Endothelial cell (in vitro differentiated cells): ENCODE measurements at regions not wholly inside any gene's neighbourhood (a gene's known extent, or its start where the extent isn't known, plus 50 kb on each side); places are given as distances from the start of the nearest gene placed in this dataset.

Source experiments
- DNase-seq: peaks from one replicate; pipeline ENCODE4 v3.0.0; 2021; ENCODE audit warnings: low spot score
- H3K27ac Mint-ChIP-seq: one replicate; pipeline ENCODE4 v1.8.0; 2021; ENCODE audit warnings: mixed read lengths, inconsistent platforms; ENCODE audit not compliant: unreplicated experiment
- H3K27me3 Mint-ChIP-seq: one replicate; pipeline ENCODE4 v1.8.0; 2021; ENCODE audit warnings: mild to moderate bottlenecking, moderate library complexity, mixed read lengths, inconsistent platforms; ENCODE audit not compliant: unreplicated experiment
- H3K36me3 Mint-ChIP-seq: one replicate; pipeline ENCODE4 v1.8.0; 2021; ENCODE audit warnings: mild to moderate bottlenecking, low read depth, mixed read lengths, inconsistent platforms; ENCODE audit not compliant: unreplicated experiment
- H3K4me1 Mint-ChIP-seq: one replicate; pipeline ENCODE4 v1.8.0; 2021; ENCODE audit warnings: mild to moderate bottlenecking, mixed read lengths, inconsistent platforms; ENCODE audit not compliant: unreplicated experiment
- H3K4me3 Mint-ChIP-seq: one replicate; pipeline ENCODE4 v1.8.0; 2021; ENCODE audit warnings: mild to moderate bottlenecking, mixed read lengths, inconsistent platforms; ENCODE audit not compliant: unreplicated experiment
- H3K9me3 Mint-ChIP-seq: one replicate; pipeline ENCODE4 v1.8.0; 2021; ENCODE audit warnings: mixed read lengths, inconsistent platforms; ENCODE audit not compliant: unreplicated experiment
- TF ChIP-seq, protein P1 (sequence below): fragments of 200-600 bp; sonication (generic); IDR thresholded peaks from one replicate; pipeline ENCODE4 v1.5.0; 2021; ENCODE audit warnings: antibody characterized with exemption; ENCODE audit not compliant: unreplicated experiment

DNA sequence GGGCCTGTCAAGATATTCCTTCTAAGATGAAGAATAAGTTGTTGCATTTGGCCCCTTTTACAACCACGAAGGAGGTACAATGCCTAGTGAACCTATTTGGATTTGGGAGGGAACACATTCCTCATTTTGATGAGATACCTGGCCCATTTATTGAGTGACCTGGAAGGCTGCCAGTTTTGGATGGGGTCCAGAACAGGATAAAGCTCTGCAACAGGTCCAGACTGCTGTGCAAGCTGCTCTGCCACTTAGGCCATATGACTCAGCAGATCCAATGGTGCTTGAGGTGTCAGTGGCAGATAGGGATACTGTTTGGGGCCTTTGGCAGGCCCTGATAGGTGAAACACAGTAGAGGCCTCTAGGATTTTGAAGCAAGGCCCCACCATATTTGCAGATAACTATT, 704.6 kb downstream of the CCSER2 start:
- no peaks in the 10 kb centered on the region for H3K27me3 Mint-ChIP-seq
- H3K9me3 Mint-ChIP-seq = peaks cover 12% of the 10 kb centered on the region
- H3K4me3 Mint-ChIP-seq = no peak overlapping the region
- no peaks in the 10 kb centered on the region for H3K4me1 Mint-ChIP-seq
- H3K27ac Mint-ChIP-seq = no peak overlapping the region
- no peaks in the 10 kb centered on the region for H3K36me3 Mint-ChIP-seq
- TF ChIP-seq, protein P1, sequence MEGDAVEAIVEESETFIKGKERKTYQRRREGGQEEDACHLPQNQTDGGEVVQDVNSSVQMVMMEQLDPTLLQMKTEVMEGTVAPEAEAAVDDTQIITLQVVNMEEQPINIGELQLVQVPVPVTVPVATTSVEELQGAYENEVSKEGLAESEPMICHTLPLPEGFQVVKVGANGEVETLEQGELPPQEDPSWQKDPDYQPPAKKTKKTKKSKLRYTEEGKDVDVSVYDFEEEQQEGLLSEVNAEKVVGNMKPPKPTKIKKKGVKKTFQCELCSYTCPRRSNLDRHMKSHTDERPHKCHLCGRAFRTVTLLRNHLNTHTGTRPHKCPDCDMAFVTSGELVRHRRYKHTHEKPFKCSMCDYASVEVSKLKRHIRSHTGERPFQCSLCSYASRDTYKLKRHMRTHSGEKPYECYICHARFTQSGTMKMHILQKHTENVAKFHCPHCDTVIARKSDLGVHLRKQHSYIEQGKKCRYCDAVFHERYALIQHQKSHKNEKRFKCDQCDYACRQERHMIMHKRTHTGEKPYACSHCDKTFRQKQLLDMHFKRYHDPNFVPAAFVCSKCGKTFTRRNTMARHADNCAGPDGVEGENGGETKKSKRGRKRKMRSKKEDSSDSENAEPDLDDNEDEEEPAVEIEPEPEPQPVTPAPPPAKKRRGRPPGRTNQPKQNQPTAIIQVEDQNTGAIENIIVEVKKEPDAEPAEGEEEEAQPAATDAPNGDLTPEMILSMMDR = no peak
- no peak for DNase-seq

DNA sequence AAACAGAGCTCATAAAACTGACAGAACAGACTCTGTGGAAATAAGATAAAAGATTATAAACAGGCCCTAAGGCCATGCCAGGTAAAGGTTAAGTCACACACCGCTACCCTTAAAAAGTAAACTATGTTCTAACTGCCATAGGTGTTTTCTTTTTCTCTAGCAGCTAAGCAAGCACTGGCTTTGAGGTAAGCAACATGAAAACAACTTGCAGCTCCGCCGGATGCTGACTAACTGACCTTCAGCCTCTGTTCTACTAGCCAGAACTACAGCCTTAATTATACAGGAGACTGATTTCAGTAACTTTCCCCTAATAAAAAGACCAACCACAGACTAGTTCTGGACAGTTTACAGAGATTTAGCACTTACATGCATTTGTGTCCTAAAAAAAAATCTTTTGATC, 708.3 kb downstream of the CCSER2 start:
- no peak for DNase-seq
- Mint-ChIP-seq H3K9me3 (peaks cover 18% of the 10 kb centered on the region), H3K27ac (no peak overlapping the region)

GRCh38 chr10:85039311-85039710, 710.9 kb downstream of the CCSER2 start:
- Mint-ChIP-seq H3K27me3 (no peaks in the 10 kb centered on the region), H3K4me3 (no peak overlapping the region), H3K4me1 (no peaks in the 10 kb centered on the region), H3K36me3 (peaks cover 4% of the 10 kb centered on the region), H3K9me3 (peaks cover 10% of the 10 kb centered on the region), H3K27ac (no peak overlapping the region)
- no peak for DNase-seq
- TF ChIP-seq, protein P1 = no peak

More for the DNA sequence above, 708.3 kb downstream of the CCSER2 start:
- Mint-ChIP-seq H3K36me3 (peaks cover 4% of the 10 kb centered on the region), H3K27me3 (no peaks in the 10 kb centered on the region), H3K4me3 (no peak overlapping the region), H3K4me1 (no peaks in the 10 kb centered on the region)
- TF ChIP-seq, protein P1 = no peak

DNA sequence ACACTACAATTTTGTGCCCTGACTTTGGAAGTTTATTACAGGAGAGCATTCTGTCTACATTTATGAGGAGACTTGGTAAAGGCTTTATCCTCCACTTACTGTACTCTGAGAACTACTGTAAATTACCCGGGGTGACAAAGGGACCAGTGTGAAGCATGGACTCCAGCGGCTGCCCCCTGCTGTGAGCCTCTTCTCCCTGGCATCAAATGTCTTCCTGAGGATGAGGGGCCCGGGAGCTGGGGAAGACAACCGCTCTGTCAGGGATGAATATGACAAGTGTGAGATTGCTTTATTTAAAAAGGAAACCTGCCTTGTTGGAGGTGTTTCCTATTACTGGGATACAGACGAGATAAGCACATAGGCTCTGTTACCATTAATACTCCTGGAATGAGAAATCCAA, 714.8 kb downstream of the CCSER2 start:
- peaks cover 6% of the 10 kb centered on the region for H3K9me3 Mint-ChIP-seq
- no peak overlapping the region for H3K27ac Mint-ChIP-seq
- TF ChIP-seq, protein P1 = no peak
- no peak for DNase-seq
- H3K4me1 Mint-ChIP-seq = no peaks in the 10 kb centered on the region
- no peak overlapping the region for H3K4me3 Mint-ChIP-seq
- H3K27me3 Mint-ChIP-seq = no peaks in the 10 kb centered on the region
- peaks cover 4% of the 10 kb centered on the region for H3K36me3 Mint-ChIP-seq

GRCh38 chr10:85045046-85045445, 716.7 kb downstream of the CCSER2 start:
- DNase-seq = no peak
- H3K4me3 Mint-ChIP-seq = no peak overlapping the region
- H3K27ac Mint-ChIP-seq = no peak overlapping the region
- TF ChIP-seq, protein P1 = no peak
- no peaks in the 10 kb centered on the region for H3K4me1 Mint-ChIP-seq
- H3K9me3 Mint-ChIP-seq = no peaks in the 10 kb centered on the region
- H3K36me3 Mint-ChIP-seq = no peaks in the 10 kb centered on the region
- no peaks in the 10 kb centered on the region for H3K27me3 Mint-ChIP-seq
